ENCODE measurements at regions not wholly inside any gene's neighbourhood (a gene's known extent, or its start where the extent isn't known, plus 50 kb on each side); places are given as distances from the start of the nearest gene placed in this dataset.

DNA sequence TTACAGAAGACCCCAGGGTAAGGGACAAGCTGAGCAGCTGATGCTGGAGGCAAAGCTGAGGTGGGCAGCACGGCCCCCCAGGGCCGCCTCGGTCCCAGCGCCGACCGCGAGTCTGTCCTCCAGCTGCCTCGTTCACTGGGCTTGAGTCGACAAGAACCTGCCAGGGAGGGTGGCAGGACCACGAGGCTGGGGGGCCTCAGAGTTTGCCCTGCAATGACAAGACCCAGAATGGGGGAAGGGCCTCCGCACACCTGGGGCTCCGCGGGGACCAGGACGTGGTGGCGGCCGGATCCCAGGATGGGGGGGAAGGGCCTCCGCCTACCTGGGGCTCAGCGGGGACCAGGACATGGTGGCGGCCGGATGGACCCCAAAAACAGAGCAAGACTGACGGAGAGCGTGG lies 53.9 kb upstream of the COL18A1 start:
- ChIA-PET CTCF (no interaction called here), RAD21 (ENCODE audit: low non-redundant PET in 1 of 2, low total read pairs in 2 of 2, uncharacterized antibody in 2 of 2, unreplicated experiment in 2 of 2) (no interaction called here), POLR2A (no interaction called here)
- no TSS peak for BruUV-seq (replicated peaks)
- H3K79me2 ChIP-seq (ENCODE audit: insufficient read depth, low read length), result no peaks in the 10 kb centered on the region
- no peaks in the 10 kb centered on the region for H3K27me3 ChIP-seq (ENCODE audit: insufficient read depth, low read length)
- no peak overlapping the region for H3K27ac ChIP-seq (ENCODE audit: low read depth, low read length)
- TF ChIP-seq, protein P1, sequence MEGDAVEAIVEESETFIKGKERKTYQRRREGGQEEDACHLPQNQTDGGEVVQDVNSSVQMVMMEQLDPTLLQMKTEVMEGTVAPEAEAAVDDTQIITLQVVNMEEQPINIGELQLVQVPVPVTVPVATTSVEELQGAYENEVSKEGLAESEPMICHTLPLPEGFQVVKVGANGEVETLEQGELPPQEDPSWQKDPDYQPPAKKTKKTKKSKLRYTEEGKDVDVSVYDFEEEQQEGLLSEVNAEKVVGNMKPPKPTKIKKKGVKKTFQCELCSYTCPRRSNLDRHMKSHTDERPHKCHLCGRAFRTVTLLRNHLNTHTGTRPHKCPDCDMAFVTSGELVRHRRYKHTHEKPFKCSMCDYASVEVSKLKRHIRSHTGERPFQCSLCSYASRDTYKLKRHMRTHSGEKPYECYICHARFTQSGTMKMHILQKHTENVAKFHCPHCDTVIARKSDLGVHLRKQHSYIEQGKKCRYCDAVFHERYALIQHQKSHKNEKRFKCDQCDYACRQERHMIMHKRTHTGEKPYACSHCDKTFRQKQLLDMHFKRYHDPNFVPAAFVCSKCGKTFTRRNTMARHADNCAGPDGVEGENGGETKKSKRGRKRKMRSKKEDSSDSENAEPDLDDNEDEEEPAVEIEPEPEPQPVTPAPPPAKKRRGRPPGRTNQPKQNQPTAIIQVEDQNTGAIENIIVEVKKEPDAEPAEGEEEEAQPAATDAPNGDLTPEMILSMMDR (IDR thresholded peaks at IDR 0.05 in 2 of 3, conservative IDR thresholded peaks at IDR 0.05 in 1 of 3; ENCODE audit: borderline replicate concordance in 1 of 3, insufficient read depth in 1 of 3, low read depth in 2 of 3, low read length in 2 of 3), result no peak
- TF ChIP-seq EZH2phosphoT487 (IDR thresholded peaks at IDR 0.05; ENCODE audit: borderline replicate concordance), result no peak
- no peak for TF ChIP-seq JUND (IDR thresholded peaks at IDR 0.05)
- TF ChIP-seq EZH2 (IDR thresholded peaks at IDR 0.05), result no peak
- no peak for TF ChIP-seq FOSL1 (IDR thresholded peaks at IDR 0.05; ENCODE audit: low read depth)
- no peak for TF ChIP-seq SIN3A (IDR thresholded peaks at IDR 0.05; ENCODE audit: low read depth)
- no peaks in the 10 kb centered on the region for H3K9me2 ChIP-seq (ENCODE audit: insufficient read depth)
- no peaks in the 10 kb centered on the region for H3K36me3 ChIP-seq (ENCODE audit: control insufficient read depth in 1 of 2, insufficient read depth in 2 of 2, low read length in 2 of 2)
- H2AFZ ChIP-seq (ENCODE audit: low read depth, low read length, poor library complexity, severe bottlenecking), result no peak overlapping the region
- ATAC-seq (no peak), DNase-seq (ENCODE audit: low read depth, low spot score) (no peak)
- intact Hi-C loops (cut with micrococcal nuclease), result no loop called here
- H3K4me2 ChIP-seq (ENCODE audit: low read length), result no peak overlapping the region
- H3K9me3 ChIP-seq (ENCODE audit: control insufficient read depth in 1 of 2, insufficient read depth in 1 of 2, low read depth in 1 of 2, low read length in 2 of 2), result no peaks in the 10 kb centered on the region
- no peaks in the 10 kb centered on the region for H3K4me1 ChIP-seq (ENCODE audit: control insufficient read depth in 1 of 2, insufficient read depth in 2 of 2, low read length in 2 of 2)
- H3K4me3 ChIP-seq (replicated peaks in 1 of 2; ENCODE audit: low read depth in 1 of 2, low read length in 2 of 2), result no peak overlapping the region
- no peaks in the 10 kb centered on the region for H4K20me1 ChIP-seq (ENCODE audit: insufficient read depth)
- H3K9ac ChIP-seq (ENCODE audit: low read length), result no peak overlapping the region

DNA sequence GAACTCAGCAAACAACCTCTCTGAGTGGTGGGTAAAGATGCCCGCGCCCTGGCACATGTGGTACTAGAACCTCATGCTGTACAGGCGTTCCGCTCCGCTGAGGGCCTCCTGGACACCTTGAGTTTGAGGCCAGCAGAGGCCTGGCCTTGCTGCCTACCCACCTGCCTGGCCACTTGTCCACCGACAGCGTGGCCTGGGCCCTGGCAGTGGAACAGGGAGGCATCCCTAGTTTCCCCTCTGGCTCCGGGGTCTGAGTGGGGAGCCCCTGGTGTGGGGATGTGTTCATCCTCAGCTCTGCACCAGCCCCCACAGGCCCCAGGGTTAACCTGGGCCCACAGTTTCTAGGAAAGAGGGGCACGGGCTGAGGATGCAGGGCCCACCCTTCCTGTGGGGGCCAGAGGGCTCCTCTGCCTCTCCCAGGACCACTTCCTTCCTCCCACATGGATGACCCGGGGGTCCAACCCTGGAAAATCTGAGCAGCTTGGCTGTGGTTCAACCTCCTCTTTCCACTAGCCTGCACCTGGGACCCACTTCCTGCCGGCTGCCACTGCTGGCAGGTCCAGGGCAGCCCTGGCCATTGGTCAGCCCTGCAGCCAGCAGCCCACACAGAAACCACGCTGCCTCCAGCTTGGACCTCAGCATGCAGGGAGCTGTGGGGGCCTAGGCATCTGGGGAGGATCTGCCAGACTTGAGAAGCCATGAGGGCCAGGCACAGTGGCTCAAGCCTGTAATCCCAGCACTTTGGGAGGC lies 53.3 kb upstream of the COL18A1 start:
- no peaks in the 10 kb centered on the region for H3K9me2 ChIP-seq (ENCODE audit: insufficient read depth)
- H3K27me3 ChIP-seq (ENCODE audit: insufficient read depth, low read length), result no peaks in the 10 kb centered on the region
- no peaks in the 10 kb centered on the region for H3K4me1 ChIP-seq (ENCODE audit: control insufficient read depth in 1 of 2, insufficient read depth in 2 of 2, low read length in 2 of 2)
- ChIA-PET RAD21 (ENCODE audit: low non-redundant PET in 1 of 2, low total read pairs in 2 of 2, uncharacterized antibody in 2 of 2, unreplicated experiment in 2 of 2) (no interaction called here), POLR2A (no interaction called here), CTCF (no interaction called here)
- H4K20me1 ChIP-seq (ENCODE audit: insufficient read depth), result no peaks in the 10 kb centered on the region
- no peak overlapping the region for H3K4me3 ChIP-seq (replicated peaks in 1 of 2; ENCODE audit: low read depth in 1 of 2, low read length in 2 of 2)
- H3K9me3 ChIP-seq (ENCODE audit: control insufficient read depth in 1 of 2, insufficient read depth in 1 of 2, low read depth in 1 of 2, low read length in 2 of 2), result no peaks in the 10 kb centered on the region
- TF ChIP-seq, protein P1 (IDR thresholded peaks at IDR 0.05 in 2 of 3, conservative IDR thresholded peaks at IDR 0.05 in 1 of 3; ENCODE audit: borderline replicate concordance in 1 of 3, insufficient read depth in 1 of 3, low read depth in 2 of 3, low read length in 2 of 3), result no peak
- TF ChIP-seq JUND (IDR thresholded peaks at IDR 0.05) (no peak), ZNF274 (IDR thresholded peaks at IDR 0.05; ENCODE audit: low read depth, low read length) (no peak), FOSL1 (IDR thresholded peaks at IDR 0.05; ENCODE audit: low read depth) (no peak), EZH2 (IDR thresholded peaks at IDR 0.05) (no peak), SP1 (IDR thresholded peaks at IDR 0.05; ENCODE audit: low read depth) (no peak), RAD21 (IDR thresholded peaks at IDR 0.05; ENCODE audit: low read depth) (no peak), EGR1 (IDR thresholded peaks at IDR 0.05; ENCODE audit: low read depth) (no peak), POLR2A (IDR thresholded peaks at IDR 0.05; ENCODE audit: borderline replicate concordance, extremely low read depth, insufficient read depth, insufficient read length) (no peak), ZFX (IDR thresholded peaks at IDR 0.05) (no peak)
- TF ChIP-seq, protein P2, sequence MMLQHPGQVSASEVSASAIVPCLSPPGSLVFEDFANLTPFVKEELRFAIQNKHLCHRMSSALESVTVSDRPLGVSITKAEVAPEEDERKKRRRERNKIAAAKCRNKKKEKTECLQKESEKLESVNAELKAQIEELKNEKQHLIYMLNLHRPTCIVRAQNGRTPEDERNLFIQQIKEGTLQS (IDR thresholded peaks at IDR 0.05), result no peak
- H3K9ac ChIP-seq (ENCODE audit: low read length), result no peak overlapping the region
- no peak for ATAC-seq
- H3K27ac ChIP-seq (ENCODE audit: low read depth, low read length), result no peak overlapping the region
- no peaks in the 10 kb centered on the region for H3K36me3 ChIP-seq (ENCODE audit: control insufficient read depth in 1 of 2, insufficient read depth in 2 of 2, low read length in 2 of 2)
- DNase-seq (ENCODE audit: low read depth, low spot score), result no peak
- H2AFZ ChIP-seq (ENCODE audit: low read depth, low read length, poor library complexity, severe bottlenecking), result no peak overlapping the region
- no peak overlapping the region for H3K4me2 ChIP-seq (ENCODE audit: low read length)
- intact Hi-C loops (cut with micrococcal nuclease), result no loop called here
- no peaks in the 10 kb centered on the region for H3K79me2 ChIP-seq (ENCODE audit: insufficient read depth, low read length)
- BruUV-seq (replicated peaks), result no TSS peak
